GM21825 (cell line): ENCODE measurements at regions not wholly inside any gene's neighbourhood (a gene's known extent, or its start where the extent isn't known, plus 50 kb on each side); places are given as distances from the start of the nearest gene placed in this dataset.
"Not testable (repeated sequence)": the region's sequence is repeated elsewhere in the genome, so short reads cannot be mapped to it uniquely, and the experiment has no call there.

ENCODE experiments used
- ATAC-seq: cut with Tn5 transposase; IDR thresholded peaks from one replicate; pipeline ENCODE4 v1.9.1; 2021; ENCODE audit warnings: mild to moderate bottlenecking, moderate library complexity; ENCODE audit not compliant: unreplicated experiment

DNA sequence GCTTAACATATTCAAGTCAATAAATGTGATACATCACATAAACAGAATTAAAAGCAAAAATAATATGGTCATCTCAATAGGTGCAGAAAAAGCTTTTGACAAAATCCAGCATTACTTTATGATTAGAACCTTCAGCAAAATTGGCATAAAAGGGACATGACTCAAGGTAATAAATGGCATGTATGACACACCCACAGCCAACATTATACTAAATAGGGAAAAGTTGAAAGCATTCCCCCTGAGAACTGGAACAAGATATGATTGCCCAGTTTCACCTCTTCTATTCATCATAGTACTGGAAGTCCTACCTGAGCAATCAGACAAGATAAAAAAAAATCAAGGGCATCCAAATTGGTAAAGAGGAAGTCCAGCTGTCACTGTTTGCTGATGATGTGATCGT, 594.7 kb downstream of the DIPK2A start:
- ATAC-seq: no peak

DNA sequence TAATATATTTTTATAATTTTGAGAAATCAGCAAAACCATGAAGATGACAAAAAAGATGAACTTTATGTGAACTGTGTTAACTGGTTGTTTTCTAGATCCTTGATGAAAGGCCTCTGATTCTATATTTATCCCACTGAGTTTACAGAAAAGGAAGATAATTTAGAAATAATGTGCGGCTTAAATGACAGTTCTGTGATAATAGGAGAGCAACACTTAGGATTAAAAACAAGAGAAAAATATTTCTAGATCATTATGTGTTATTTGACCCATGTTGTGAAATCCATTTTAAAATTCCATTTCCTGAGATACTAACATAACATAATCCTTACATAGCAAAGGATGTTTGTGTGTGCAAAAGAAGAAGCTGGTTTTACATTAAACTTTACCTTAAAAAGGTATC, 598.0 kb downstream of the DIPK2A start:
- ATAC-seq: no peak

DNA sequence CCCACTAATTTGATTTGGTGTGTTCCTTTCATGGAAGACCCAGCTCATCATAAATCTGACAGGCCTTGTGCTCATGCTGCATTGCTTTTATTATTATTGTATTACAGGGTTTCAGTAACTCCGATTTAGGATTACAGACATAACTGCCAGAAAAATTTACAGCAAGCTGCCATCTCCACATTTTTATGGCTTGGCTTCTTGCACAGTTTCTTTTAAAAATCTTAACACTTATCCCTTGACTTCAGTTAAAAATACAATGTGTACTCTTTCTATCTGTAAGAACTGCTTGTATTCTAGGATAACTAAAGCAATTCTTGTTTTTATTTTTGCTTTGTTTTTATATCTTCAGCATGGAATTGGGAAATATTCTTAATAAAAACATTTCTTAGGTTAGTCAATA, 612.2 kb downstream of the DIPK2A start:
- no peak for ATAC-seq

DNA sequence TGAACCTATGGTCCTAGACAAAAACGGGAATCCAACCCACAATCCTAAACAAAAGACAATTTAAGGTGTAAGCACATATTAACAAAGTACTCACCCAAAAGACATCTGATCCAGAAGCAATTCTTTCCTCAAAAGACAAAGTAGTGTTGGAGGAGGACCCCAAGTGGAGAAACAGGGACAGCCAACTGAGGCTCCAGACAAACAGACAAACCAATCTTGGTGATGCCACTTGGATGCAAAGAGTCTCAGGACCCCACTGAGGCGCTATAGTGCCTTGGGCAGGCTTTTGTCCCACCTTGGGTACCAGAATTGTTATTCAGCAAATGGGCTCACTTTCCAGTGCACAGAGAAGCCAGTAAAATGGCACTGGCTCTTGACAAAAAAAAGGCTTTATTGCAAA, 613.8 kb downstream of the DIPK2A start:
- ATAC-seq: no peak

DNA sequence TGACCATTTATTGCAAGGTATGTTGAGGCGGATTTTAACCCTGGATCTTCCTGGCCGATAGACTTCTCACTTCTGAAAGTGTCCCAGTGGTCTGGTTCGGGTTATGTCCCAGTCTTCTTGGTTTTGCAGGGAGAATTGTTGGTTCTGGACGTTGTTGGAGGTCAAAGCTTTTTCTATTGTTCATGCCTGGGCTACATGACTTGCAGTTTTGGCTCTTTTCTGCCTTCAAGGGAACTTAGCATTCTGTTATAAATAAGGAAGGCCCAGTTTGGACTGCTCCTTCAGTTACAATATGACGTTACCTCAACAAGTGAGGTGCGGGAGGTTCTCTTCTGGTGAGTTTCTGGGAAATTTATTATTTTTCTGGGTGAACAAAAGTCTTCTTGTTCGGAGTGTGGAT, 614.3 kb downstream of the DIPK2A start:
- no peak for ATAC-seq

DNA sequence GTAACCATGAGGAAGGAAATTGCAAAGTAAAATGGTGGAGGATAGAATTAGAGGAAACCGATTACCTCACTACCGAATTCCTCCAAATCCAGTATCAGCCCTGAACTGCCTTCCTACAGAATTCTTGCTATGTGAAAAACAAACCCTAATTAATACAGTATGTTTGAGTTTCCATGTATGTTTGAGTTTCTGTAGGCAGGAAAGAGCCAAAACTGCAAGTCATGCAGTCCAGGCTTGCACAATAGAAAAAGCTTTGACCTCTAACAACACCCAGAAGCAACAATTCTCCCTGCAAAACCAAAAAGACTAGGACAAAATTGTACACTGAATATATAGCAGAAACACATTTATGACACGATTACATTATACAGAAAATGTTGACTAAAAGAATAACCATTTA, 614.8 kb downstream of the DIPK2A start:
- ATAC-seq: no peak

DNA sequence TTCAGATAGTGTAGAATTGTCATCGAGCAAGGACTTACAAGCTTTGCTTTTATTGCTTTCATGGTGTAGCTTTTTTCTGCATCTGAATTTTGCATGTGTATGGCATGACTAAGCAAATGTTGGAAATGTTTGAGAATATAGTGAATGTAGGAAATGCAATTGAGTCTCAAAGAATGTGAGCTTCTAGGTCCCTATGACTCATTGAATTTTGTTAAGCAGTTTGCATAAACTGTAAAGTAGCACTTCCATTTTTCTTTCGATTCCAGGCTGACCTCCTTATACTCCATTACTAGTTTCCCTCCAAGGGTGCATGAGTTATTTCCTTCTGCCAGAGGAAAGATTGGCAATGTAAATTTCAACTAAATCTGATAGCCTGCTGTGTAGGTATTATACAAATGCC, 619.2 kb downstream of the DIPK2A start:
- no peak for ATAC-seq

DNA sequence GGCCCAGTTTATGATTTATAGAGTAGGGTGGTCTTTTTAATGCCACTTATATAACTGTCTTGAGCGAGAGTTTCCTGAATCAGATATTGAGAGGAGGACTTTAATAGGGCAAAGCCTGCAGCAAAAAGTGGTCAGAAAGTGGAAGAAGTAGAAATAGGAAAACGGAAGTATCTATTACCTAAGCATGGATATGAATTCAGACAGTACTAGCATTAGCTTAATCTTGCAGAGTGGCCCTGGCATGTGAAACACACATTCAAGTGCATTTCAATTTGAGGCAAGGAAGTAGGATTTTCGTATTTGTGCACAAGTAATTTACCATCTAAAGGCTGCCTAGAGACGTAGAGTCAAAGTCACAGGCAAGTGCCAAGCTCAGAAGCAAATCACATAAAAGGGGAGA, 622.3 kb downstream of the DIPK2A start:
- ATAC-seq: no peak

DNA sequence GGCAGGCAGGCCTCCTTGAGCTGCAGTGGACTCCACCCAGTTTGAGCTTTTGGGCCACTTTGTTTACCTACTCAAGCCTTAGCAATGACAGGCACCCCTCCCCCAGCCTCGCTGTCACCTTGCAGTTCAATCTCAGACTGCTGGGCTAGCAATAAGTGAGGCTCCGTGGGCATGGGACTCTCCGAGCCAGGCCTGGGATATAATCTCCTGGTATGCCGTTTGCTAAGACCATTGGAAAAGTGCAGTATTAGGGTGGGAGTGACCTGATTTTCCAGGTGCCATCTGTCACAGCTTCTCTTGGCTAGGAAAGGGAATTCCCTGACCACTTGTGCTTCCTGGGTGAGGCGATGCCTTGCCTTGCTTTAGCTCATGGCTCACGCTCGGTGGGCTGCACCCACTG, 648.6 kb downstream of the DIPK2A start:
- ATAC-seq: not testable (repeated sequence)

DNA sequence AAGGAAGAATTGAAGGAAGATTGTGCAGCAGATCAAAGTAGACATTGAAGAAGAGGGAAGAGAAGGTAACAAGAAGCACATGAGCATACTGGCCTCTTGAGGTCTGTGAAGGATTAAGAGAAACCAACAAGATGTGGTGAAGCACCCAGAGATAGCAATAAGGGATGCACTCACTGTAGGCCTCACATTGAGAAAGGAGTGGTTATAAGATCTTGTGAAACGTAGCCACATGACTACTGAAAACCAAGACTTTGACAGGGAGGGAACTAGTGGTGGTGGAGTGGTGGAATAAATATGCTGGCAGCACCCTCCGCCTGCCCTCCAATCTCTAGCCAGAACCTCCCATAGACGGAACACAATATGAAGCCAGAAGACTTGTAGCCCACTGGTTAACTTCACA, 651.2 kb downstream of the DIPK2A start:
- ATAC-seq: no peak

DNA sequence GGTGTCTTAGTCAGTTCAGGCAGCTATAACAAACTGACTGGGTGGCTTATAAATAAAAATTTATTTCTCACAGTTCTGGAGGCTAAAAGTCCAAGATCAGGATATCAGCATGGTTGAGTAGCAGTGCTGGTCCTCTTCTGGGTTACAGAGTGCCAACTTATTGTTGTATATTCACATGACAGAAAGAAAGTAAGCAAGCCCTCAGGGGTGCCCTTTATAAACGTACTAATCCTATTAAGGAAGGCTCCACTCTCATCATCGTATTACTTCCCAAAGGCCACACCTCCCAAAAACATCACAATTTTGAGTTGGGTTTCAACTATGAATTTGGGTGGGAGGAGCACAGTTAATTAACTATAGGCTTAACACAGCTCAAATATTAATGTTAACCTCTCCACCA, 653.0 kb downstream of the DIPK2A start:
- ATAC-seq: no peak

DNA sequence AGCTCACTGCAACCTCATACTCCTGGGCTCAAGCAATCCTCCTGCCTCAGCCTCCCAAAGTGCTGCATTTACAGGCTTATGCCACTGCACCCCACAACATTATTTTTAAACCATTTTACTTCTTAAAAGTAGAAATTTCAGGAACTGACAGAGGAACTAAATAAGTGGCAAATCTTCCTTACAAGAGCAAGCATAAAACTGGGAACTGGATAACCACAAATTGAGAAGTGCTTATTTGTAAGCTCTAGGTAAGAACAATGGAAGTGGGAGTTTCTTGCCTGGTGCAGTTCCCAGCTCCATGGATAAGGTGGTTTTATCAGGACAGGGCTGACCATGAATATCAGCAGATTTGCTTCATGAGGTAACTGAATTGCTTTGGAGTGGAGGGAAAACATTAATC, 655.2 kb downstream of the DIPK2A start:
- no peak for ATAC-seq

DNA sequence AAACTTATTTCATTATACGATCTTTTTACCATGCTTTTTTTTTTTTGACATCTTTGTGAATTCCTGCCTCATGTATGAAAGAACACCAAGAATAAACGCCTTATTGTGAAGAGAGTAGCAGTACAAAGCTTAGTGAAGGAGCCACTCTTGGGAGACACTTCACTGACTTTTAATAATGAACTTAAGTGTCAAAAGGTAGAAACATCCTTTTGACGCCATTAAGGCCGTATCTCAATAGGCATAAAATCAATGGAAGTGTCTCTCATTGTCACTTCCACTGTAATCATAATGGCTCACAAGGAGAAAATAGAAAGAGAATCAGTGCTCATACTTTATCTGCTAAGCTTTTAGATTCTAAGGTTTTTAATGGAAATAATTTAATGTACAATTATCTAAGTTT, 657.8 kb downstream of the DIPK2A start:
- no peak for ATAC-seq

DNA sequence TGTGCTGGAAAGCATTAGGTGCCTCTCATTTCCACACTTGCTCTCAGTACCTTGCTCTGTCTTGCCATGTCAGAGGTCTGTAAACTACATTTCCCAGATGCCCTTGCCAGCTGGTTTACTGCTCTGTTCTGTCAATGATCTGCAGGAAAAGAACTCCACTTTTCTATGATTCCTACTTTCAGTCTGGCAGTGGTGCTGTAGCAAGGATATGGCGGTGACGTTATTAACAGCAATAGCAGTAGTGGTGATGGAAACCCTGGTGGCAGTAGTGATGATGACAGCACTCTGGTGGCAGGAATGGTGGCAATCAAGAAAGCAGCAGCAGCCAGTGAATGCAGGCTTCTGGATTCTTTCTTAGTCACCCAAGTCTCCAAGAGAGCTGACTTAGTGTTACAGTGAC, 665.2 kb downstream of the DIPK2A start:
- no peak for ATAC-seq

DNA sequence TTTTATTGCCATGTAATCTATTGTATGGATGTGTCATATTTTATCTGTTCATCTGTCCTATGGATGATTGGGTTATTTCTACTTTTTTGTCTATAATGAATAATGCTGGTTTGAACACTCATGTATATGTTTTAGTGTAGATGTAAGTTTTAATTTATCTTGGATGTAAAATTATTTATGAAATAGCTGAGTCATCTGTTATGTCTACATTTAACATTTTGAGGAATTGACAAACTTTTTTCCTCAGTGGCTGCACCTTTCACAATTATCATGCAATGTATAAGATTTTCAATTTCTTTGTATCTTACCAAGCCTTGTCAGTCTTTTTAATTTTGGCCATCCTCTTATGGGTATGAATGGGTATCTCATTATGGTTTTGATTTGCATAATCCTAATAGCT, 666.4 kb downstream of the DIPK2A start:
- no peak for ATAC-seq

DNA sequence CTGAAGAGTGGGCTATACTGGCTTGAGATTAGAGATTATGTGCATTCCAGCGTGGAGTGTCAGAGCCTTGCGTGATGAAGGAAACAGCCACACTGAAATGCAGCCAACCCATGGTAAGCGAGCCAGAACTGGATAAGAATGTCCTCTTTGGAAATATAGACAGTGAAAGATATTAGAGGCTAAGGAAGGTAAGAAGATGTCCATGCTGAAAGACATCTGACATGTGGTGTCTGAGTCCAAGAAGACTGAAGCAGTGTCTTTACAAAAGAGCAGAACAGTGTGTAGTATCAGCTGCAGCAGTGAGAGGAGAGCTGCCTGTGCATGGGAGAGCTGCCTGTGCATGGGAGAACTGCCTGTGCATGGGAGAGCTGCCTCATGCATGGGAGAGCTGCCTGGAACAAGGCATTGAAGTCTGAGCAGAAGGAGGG, 672.2 kb downstream of the DIPK2A start:
- ATAC-seq: no peak

DNA sequence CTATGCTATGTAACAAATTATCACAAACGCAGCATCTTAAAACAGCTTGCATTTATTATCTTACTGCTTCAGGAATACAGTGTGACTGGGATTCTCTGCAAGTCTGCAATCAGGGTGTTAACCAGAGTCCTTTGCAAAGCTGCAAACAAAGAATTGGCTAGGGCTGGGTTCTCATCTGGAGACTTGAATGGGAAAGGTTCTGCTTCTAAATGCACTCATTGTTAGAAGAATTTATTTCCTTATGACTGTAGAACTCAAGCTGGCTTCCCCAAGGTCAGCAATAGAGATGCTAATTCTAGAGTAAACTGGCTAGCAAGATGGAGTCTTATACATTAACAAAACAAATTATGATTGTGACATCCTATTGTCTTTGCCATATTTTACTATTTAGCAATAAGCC, 673.7 kb downstream of the DIPK2A start:
- no peak for ATAC-seq

DNA sequence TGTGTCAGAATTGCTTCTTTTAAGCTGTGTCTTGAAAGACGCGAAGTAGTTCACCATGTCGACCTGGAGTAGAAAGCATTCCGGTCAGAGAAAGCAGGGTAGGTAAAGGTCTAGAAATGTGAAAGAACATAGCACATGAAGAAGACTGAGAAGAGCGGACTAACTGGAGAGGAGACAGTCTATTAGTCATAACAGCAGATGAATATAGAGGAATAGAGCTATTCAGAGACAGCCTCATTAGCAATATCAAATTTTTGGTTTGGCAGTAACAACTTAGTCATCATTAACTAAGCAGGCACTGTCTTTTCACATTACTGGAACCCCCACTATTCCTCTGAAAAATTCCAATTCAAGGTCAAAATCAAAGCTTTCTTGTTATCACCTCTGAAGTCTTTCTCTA, 678.8 kb downstream of the DIPK2A start:
- ATAC-seq: no peak

DNA sequence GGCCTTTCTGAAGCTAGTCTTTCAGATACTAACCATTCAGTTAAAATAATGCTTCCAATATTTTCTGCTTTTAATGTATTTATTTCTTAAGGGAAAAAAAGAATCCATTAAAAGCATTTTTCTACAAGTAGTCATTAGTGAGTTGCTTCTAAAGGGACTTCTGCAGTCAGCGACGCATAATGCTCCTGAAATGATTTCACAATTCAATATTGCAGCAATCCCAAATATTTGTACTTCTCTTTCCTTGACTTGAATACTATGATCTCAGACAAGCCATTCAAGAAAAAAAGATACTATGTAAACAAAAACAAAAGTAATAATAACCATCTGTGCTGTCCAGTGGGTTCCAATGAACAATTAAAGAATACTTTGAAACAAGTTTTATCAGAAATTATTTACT, 681.0 kb downstream of the DIPK2A start:
- no peak for ATAC-seq

DNA sequence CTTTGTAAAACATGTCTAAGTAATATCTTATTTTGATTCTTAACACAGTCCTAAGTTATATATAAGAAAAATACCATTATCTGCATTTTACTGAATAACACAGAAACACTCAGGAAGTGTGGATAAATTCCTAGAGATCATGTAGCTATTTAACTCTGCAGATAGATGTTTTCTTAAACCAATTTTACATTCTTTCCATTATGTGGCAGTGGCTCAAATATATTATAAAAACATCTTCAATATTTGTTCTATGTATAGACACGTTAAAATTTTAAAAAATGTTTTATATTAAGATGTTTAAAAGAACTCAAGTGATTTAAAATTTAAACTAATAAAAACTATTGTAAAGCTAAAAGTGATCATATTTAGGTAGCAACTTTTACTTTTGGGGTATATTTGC, 683.8 kb downstream of the DIPK2A start:
- no peak for ATAC-seq

DNA sequence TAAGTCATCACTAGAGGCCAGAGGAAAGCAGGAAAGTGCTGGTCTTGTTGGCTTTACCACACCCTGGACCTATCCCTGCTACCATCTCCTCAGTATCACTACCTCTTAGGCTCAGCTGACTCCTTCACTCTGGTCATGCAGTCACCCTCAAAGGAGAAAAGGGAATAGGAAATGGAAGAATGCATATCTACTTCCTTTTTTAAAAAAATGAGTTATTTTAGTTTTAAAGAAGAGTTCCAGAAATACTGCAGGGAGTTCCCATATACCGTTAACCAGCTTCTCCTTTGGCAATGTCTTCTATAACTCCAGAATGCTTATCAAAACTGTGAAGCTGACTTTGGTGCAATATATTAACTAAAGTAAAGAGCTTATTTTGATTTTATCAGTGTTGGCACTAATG, 688.6 kb downstream of the DIPK2A start:
- no peak for ATAC-seq

DNA sequence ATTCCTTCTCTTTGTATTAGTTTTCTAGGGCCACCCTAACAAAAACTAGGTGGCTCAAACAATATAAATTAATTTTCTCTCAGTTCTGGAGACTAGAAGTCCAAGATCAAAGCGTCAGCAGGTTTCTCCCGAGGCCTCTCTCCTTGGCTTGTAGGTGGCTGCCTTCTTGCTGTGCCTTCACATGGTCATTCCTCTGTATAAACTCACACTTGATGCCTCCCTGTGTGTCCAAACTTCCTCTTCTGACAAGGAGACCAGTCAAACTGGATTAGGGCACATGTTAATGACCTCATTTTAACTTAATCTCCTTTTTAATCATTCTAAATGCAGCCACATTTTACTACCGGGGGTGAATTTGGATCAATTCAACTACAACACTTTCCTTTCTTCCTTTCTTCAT, 691.1 kb downstream of the DIPK2A start:
- no peak for ATAC-seq

DNA sequence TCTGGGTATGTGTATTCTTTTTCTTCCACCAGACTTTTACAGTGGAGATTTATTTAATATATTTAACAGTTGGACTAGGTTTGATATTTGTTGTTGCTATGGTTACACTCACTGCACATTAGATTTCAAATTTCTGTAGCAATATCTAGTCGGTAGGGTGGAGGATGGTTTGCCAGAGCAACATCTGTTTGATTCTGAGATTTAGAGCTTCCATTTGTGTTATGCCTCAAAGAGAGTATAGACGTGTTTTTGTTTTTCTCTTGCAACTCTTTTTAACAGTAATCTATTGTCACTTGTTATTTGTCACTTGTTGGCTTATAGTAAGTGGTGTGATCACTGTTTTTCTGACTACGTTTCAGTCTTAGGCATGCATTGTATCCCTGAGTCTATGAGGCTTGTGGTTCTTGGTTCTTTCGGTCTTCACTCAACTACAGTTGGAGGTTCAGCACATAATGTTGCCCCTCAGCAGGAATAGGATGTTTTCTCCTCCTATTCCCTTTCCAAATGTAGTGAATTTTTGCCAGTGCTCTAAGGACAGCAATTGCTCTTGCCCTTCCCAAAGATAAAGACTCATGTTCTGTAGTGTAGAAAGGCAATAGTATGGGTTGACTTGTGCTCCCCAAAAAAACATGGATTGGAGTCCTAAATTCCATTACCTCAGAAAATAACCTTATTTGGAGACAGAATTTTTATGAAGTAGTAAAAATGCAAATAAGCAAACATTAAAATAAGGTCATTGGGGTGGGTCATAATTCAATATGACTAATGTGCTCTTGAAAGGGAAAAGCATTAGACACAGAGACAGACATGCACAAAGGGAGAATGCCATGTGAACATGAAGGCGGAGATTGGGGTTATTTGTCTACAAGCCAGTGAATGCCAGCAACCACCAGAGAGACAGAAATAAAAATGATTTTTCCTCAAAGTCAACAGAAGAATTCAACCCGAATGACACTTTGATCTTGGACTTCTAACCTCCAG, 692.1 kb downstream of the DIPK2A start:
- no peak for ATAC-seq
